ENCODE measurements at regions not wholly inside any gene's neighbourhood (a gene's known extent, or its start where the extent isn't known, plus 50 kb on each side); places are given as distances from the start of the nearest gene placed in this dataset.
A peak's percentile ranks its signal among the peaks of the same experiment; 100 is the strongest.

- no peak for DNase-seq
Observed at GRCh38 chr2:65663831-65664407, 231.5 kb upstream of the SPRED2 start.

- DNase-seq = no peak
Observed at GRCh38 chr2:65662654-65663432, 230.4 kb upstream of the SPRED2 start.

- no peak for DNase-seq
Observed at GRCh38 chr2:65661980-65662653, 229.7 kb upstream of the SPRED2 start.

- no peak for DNase-seq
Observed at GRCh38 chr2:65660340-65660739, 227.9 kb upstream of the SPRED2 start.

- no peak for DNase-seq
Observed at GRCh38 chr2:65658881-65659280, 226.5 kb upstream of the SPRED2 start.

GRCh38 chr2:65658266-65658665, 225.9 kb upstream of the SPRED2 start:
- no peak for DNase-seq

GRCh38 chr2:65656160-65656718, 223.8 kb upstream of the SPRED2 start:
- no peak for DNase-seq

- DNase-seq = no peak
Observed at GRCh38 chr2:65655000-65655399, 222.6 kb upstream of the SPRED2 start.

- DNase-seq = peak; percentile 23 to 59
Observed at GRCh38 chr2:65654496-65654895, 222.1 kb upstream of the SPRED2 start.

GRCh38 chr2:65652066-65652465, 219.7 kb upstream of the SPRED2 start:
- DNase-seq = no peak

GRCh38 chr2:65649811-65650589, 217.6 kb upstream of the SPRED2 start:
- DNase-seq = no peak

- DNase-seq = no peak
Observed at GRCh38 chr2:65647249-65647842, 214.9 kb upstream of the SPRED2 start.

- DNase-seq = no peak
Observed at GRCh38 chr2:65640793-65641103, 208.3 kb upstream of the SPRED2 start.

- DNase-seq = no peak
Observed at GRCh38 chr2:65639156-65639864, 206.9 kb upstream of the SPRED2 start.

- peak in 1 of 2 experiments; percentile 15 for DNase-seq
Observed at GRCh38 chr2:65638443-65638842, 206.0 kb upstream of the SPRED2 start.

- DNase-seq = no peak
Observed at GRCh38 chr2:65636813-65637483, 204.5 kb upstream of the SPRED2 start.

GRCh38 chr2:65636024-65636423, 203.6 kb upstream of the SPRED2 start:
- DNase-seq = no peak

GRCh38 chr2:65634304-65634703, 201.9 kb upstream of the SPRED2 start:
- DNase-seq = no peak

- no peak for DNase-seq
Observed at GRCh38 chr2:65630643-65631042, 198.2 kb upstream of the SPRED2 start.

- DNase-seq = no peak
Observed at GRCh38 chr2:65628156-65628555, 195.8 kb upstream of the SPRED2 start.

GRCh38 chr2:65626831-65627230, 194.4 kb upstream of the SPRED2 start:
- no peak for DNase-seq

GRCh38 chr2:65625982-65626381, 193.6 kb upstream of the SPRED2 start:
- no peak for DNase-seq
